Loucy (cell line): ENCODE measurements at regions not wholly inside any gene's neighbourhood (a gene's known extent, or its start where the extent isn't known, plus 50 kb on each side); places are given as distances from the start of the nearest gene placed in this dataset.

Source experiments
- CTCF ChIP-seq: fragments of 200-600 bp; sonication (generic); conservative IDR thresholded peaks from 2 replicates; pipeline ENCODE4 v1.5.1; 2014; ENCODE audit warnings: mild to moderate bottlenecking, antibody characterized with exemption, low read length
- EZH2phosphoT487 ChIP-seq: fragments of 200-600 bp; IDR thresholded peaks from 2 replicates; pipeline ENCODE4 v1.6.1; 2018; ENCODE audit warnings: antibody characterized with exemption, mild to moderate bottlenecking, moderate library complexity, borderline replicate concordance

GRCh38 chr18:64240316-64240715 is 91.4 kb upstream of the LINC00305 start:
- TF ChIP-seq CTCF (no peak), EZH2phosphoT487 (no peak)
